ENCODE measurements at regions not wholly inside any gene's neighbourhood (a gene's known extent, or its start where the extent isn't known, plus 50 kb on each side); places are given as distances from the start of the nearest gene placed in this dataset.

GRCh38 chr2:78779761-78780160 is 245.7 kb upstream of the REG3G start:
- Histone ChIP-seq H3K4me3 (ENCODE audit: low read depth, low read length) (no peak overlapping the region), H3K36me3 (replicated peaks) (no peaks in the 10 kb centered on the region), H3K27me3 (replicated peaks) (no peaks in the 10 kb centered on the region), H3K27ac (no peak overlapping the region)
- TF ChIP-seq CTCF (IDR thresholded peaks at IDR 0.05; ENCODE audit: low read depth, low read length, missing control alignments), result no peak
- no peak for DNase-seq
- in situ Hi-C loops (cut with HindIII; ENCODE audit: low pct_ligation_motif_present, low sequenced_read_pairs), result no loop called here

GRCh38 chr2:78780256-78780655 is 245.2 kb upstream of the REG3G start:
- no peak for TF ChIP-seq CTCF (IDR thresholded peaks at IDR 0.05; ENCODE audit: low read depth, low read length, missing control alignments)
- H3K36me3 ChIP-seq (replicated peaks), result no peaks in the 10 kb centered on the region
- H3K4me3 ChIP-seq (ENCODE audit: low read depth, low read length), result no peak overlapping the region
- in situ Hi-C loops (cut with HindIII; ENCODE audit: low pct_ligation_motif_present, low sequenced_read_pairs), result no loop called here
- no peak overlapping the region for H3K27ac ChIP-seq
- no peaks in the 10 kb centered on the region for H3K27me3 ChIP-seq (replicated peaks)
- DNase-seq, result no peak

- no peak for TF ChIP-seq CTCF (IDR thresholded peaks at IDR 0.05; ENCODE audit: low read depth, low read length, missing control alignments)
- Histone ChIP-seq H3K36me3 (replicated peaks) (no peaks in the 10 kb centered on the region), H3K27ac (no peak overlapping the region), H3K4me3 (ENCODE audit: low read depth, low read length) (no peak overlapping the region), H3K27me3 (replicated peaks) (no peaks in the 10 kb centered on the region)
- no peak for DNase-seq
- in situ Hi-C loops (cut with HindIII; ENCODE audit: low pct_ligation_motif_present, low sequenced_read_pairs), result no loop called here
Observed at GRCh38 chr2:78780864-78781583, 244.5 kb upstream of the REG3G start.

GRCh38 chr2:78782196-78782595 is 243.3 kb upstream of the REG3G start:
- in situ Hi-C loops (cut with HindIII; ENCODE audit: low pct_ligation_motif_present, low sequenced_read_pairs), result no loop called here
- TF ChIP-seq CTCF (IDR thresholded peaks at IDR 0.05; ENCODE audit: low read depth, low read length, missing control alignments), result no peak
- no peak overlapping the region for H3K4me3 ChIP-seq (ENCODE audit: low read depth, low read length)
- H3K27ac ChIP-seq, result no peak overlapping the region
- DNase-seq, result no peak
- H3K36me3 ChIP-seq (replicated peaks), result no peaks in the 10 kb centered on the region
- H3K27me3 ChIP-seq (replicated peaks), result no peaks in the 10 kb centered on the region

- in situ Hi-C loops (cut with HindIII; ENCODE audit: low pct_ligation_motif_present, low sequenced_read_pairs), result no loop called here
- DNase-seq, result no peak
Observed at GRCh38 chr2:78811955-78812610, 213.4 kb upstream of the REG3G start.

More at GRCh38 chr2:78811955-78812610, 213.4 kb upstream of the REG3G start:
- Histone ChIP-seq H3K27ac (no peak overlapping the region), H3K36me3 (replicated peaks) (no peaks in the 10 kb centered on the region), H3K27me3 (replicated peaks) (no peaks in the 10 kb centered on the region), H3K4me3 (ENCODE audit: low read depth, low read length) (no peak overlapping the region)
- no peak for TF ChIP-seq CTCF (IDR thresholded peaks at IDR 0.05; ENCODE audit: low read depth, low read length, missing control alignments)

Measured in brain microvascular endothelial cell (primary cell).